AG08396 (cell line): ENCODE measurements at regions not wholly inside any gene's neighbourhood (a gene's known extent, or its start where the extent isn't known, plus 50 kb on each side); places are given as distances from the start of the nearest gene placed in this dataset.

Source experiments
- DNase-seq: peaks from one replicate; pipeline ENCODE4 v3.0.0; 2012; ENCODE audit warnings: low spot score, mixed read lengths

GRCh38 chrX:69305333-69306062 lies 140.2 kb upstream of the PJA1 start:
- DNase-seq = no peak

DNA sequence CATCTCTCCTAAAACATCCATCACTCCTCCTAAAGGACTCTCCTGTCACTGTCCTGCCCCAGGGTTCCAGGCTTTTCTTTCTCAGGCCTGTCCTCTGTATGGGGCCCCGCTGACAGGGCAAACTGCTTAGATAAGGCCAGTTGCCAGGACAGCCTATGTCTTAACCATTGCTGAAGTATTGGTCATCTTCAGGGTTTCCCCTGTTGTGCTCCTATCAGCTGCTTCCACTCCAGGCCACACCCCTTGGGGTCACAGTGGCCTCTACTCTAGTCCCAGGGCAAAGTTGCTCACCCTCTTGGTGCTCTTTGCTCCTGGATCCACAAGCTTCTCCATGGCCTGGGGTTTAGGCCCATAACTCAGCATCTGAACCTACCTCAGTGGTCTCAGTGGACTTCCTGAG lies 138.0 kb upstream of the PJA1 start:
- DNase-seq = no peak

DNA sequence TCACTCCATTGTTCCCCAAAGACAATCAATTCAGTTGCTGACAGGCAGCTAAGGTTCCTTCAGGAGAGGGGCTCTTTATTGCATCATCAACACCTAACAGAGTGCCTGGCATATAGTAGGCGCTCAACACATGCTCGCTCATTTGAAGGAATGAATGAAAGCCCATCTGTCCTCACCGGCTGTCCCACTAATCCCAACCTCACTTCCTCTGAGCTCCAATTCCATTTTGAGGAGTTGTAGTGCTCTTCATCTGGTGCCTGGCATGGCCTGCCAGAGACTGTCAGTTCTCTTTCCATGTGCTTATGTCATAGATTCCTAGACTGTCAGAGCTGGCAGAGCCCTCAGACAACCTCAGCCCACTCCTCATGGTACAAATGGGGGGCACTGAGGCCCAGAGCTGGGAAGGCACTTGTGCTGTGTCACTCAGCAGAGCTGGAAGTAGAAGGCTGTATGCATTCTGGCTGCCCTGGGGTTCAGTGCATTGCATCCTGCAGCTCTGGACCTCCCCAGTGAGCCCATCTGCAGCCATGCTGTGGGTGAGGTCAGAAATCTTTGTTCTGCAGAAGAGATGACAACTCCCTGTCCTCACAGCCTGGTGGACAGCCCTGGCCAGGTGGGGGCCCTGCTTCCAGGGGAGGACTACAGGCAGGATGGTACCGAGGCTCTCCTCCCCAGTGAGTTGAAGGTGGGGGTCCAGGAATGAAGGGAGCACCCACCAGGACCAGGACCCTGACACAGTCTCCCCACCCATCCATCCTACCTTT lies 134.9 kb upstream of the PJA1 start:
- no peak for DNase-seq

GRCh38 chrX:69299285-69299684 lies 134.0 kb upstream of the PJA1 start:
- no peak for DNase-seq

GRCh38 chrX:69298466-69299140 lies 133.3 kb upstream of the PJA1 start:
- peak; percentile 33 for DNase-seq

- no peak for DNase-seq
Measured at GRCh38 chrX:69297506-69297905, 132.3 kb upstream of the PJA1 start.

DNA sequence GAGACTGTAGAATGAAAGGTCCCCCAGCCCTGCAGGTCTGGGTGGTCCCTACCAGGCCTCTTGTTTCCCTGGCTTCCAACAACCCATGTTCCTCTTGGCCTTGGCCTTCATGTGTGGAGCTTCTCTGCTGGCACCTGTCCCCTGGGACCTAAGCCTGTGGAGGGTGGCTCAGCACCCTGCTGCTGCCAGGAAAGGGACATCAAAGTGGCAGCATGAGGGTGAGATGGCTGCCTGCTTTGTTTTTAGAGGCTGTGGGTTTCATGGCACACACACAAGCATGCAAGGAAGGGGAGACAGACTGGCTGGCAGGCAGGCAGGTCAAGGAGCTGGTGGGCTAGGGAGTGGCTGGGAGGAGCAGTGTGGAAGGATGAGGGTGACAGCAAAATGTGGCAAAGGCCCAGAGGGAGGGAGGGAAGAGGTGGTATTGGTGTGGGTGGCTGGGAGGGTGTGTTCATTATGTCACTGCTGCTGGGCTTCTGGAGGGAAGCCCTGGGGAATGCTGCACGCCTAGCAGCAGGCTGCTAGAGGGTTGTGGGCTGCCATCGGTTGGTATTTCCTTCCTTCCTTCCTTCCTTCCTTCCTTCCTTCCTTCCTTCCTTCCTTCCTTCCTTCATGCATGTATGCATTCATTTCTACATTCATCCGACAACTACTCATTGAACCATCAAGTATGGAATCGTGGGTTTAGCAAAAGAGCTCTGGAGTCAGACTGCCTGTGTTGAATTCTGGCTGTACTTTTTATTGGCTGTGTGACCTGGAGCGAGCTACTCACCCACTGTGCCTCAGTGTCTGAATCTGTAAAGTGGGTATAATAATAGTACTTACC lies 128.7 kb upstream of the PJA1 start:
- no peak for DNase-seq

GRCh38 chrX:69291116-69291515 lies 125.9 kb upstream of the PJA1 start:
- DNase-seq = no peak

GRCh38 chrX:69290292-69290691 lies 125.0 kb upstream of the PJA1 start:
- DNase-seq = no peak

DNA sequence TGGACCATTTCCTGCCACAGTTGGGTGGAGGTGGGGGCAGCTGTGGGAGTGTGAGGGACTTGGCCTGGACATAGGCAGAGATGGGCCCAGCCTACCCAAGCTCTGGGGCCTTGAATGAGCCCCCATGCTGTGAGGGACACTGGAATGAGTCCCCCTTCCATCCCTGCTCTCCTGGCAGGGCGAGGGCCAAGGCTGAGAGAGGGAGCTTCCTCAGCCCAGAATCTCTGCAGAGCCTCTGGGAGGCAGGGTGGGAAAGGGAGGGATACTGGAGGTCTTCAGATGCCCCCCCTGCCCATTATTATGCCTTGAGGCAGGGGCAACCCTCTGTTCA lies 124.5 kb upstream of the PJA1 start:
- no peak for DNase-seq

DNA sequence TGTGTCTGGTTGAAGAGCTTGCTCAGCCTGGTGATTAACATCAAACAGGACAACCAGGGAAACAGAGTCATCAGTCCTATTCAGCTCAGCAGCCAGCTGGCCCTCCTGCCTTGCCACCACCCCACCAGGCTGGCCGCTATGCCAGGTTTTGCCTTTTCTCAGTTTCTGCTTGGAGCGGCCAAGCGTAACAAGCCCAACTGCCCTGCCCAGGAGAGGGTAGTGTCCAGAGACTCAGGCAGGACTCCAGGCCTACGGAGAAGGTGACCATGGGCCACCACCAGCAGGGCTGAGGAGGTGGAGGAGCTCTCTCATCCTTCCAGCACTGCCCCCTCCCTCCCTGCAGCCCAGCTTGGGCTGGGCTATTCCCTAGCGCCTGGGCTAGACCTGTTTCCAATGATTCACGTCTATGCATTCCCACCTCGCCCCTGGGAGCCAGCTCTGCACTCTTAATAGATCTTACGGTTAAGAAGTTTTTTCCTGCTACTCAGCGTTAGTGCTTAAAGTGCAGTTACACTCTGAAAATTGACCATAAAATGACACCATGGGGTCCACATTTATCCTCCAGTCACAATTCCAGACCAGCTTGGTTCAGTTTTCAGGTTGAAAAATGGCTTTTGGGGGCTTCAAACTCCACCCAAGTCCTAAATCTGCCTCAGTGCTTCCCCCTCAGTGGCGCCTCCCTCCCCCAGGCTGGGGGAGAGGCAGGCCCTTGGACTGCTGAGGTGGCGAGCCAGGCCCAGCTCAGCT lies 124.0 kb upstream of the PJA1 start:
- DNase-seq = no peak

GRCh38 chrX:69287095-69287494 lies 121.8 kb upstream of the PJA1 start:
- no peak for DNase-seq

DNA sequence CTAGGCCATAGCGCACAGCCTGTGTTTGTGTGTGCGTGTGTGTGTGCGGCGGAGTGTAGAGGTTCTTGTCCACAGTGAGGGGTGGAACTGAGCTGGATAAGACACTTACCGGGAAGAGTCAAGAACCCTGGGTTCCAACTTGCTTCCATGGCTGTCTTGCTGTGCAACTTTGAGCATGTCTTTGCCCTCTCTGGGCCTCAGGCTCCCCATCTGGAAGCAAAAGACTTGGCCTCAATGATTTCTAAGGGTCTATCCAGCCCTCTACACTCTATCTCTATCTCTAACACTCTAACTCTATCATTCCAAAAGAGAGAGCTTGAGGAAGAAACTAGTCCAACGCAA lies 121.3 kb upstream of the PJA1 start:
- DNase-seq = no peak

- peak; percentile 76 for DNase-seq
Measured at GRCh38 chrX:69285881-69286564, 120.8 kb upstream of the PJA1 start.

DNA sequence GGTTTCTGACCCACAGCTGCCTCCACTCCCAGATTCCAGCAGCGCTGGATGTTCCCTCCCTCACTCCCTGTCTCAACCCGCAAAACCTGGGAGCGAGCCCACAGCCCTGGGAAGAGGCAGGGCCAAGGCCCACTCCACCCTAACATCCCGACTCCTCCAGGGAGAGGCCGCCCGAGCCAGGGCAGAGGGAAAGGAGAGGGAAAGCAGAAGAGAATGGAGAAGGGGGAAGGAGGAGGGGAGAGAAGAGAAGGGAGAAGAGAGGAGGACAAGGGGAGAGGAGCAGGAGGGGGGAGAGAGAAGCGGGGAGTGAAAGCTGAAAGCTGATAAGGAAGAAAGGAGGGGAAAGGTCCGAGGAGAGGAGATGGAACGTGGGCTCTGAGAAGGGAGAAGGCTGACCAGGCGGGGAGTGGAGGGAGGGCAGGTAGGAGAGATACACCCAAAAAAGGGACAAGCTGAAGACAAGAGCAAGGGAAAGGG lies 120.2 kb upstream of the PJA1 start:
- DNase-seq = no peak

DNA sequence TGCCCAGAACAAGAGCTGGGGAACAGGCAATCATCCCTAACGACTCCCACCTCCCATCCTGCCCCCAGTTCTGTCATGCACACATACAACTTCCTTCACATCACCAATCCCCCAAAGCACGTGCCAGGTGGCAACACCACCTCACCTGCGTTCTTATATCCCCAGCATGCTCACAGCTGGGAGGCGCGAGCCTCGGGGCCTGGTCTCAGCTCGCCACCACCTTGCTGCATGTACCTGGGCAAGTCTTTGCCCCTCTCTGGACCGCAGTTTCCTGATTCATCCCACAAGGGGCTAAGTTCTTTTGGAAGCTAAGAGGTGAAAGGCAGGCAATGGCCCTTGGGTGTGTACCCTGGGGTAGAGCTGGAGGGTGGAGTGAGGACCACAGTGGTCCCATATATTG lies 119.2 kb upstream of the PJA1 start:
- no peak for DNase-seq

GRCh38 chrX:69282893-69283690 lies 117.8 kb upstream of the PJA1 start:
- DNase-seq = no peak

GRCh38 chrX:69280933-69281332 lies 115.7 kb upstream of the PJA1 start:
- no peak for DNase-seq

DNA sequence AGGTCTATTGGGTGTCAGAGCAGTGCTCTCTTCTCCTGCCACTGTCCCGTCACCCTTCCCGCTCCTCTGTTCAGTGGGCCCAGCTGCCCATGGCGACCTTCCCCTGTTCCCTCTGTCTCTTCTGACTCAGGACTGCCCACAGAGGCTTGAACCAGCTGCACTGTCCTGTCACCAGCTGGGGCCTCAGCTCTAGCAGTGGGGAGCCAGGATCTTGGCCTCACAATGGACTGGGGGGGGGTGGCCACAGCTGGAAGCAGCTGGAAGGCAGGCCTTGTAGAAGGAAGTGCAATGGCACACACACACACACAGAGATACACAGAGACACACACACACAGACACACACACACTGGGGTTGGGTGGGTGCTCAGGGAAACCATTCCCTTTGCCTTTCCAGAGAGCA lies 114.0 kb upstream of the PJA1 start:
- DNase-seq = no peak

DNA sequence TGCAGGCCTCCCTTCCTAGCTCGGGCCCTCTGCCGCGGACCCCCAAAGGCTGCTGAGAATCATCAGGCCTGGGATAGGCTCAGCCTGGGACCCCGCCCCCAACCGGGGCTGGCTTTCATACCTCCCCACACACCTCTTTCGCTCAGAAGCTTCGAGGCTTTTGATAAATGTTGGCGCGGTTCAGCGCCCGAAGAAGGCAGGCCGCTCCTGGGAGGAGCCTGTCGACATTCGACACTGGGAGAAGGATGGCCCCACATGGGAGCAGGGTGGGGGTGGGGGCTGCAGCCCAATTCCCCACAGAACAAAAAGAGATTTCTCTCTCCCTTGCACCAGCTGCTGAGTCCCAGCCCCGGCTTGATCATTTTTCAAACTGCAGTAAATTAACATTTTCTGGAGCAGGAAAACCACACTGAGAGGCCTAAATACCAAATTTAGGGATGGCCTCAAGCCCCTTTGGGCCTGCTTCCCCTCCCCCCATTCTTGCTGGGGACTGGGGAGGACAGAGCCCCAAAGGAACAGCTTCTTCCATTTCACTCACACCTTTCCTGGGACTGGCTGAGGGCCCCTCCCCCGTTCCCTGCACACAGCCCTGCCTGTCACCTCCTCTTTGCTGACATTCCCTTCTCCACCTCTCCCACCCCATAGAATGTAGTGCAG lies 112.9 kb upstream of the PJA1 start:
- DNase-seq = no peak
